Myocyte (in vitro differentiated cells): ENCODE measurements at regions not wholly inside any gene's neighbourhood (a gene's known extent, or its start where the extent isn't known, plus 50 kb on each side); places are given as distances from the start of the nearest gene placed in this dataset.

Source experiments
- DNase-seq: peaks from one replicate; pipeline ENCODE4 v3.0.0-alpha.2; 2012; ENCODE audit warnings: low read depth

- DNase-seq, result no peak
Observed at GRCh38 chr16:63752347-63752746, 1369.5 kb downstream of the CDH11 start.

DNA sequence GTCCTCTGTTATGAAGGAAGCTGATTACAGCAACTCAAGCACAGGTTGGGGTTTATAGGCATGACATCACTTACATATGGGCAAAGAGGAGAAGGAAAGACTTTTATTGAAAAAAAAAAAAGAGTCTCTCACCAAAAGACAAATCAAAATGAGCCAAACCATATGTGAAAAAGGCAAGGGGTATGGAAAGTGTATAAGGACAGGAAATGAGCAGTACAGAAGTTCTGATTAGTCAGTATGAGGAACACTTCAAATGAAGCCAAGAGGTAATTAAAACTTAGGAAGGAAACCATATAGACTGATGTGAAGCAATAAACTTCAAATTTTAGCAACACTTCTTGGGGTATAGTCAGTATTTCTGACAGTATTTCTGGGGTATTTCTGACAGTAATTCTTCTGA is 1372.6 kb downstream of the CDH11 start:
- no peak for DNase-seq

GRCh38 chr16:63745456-63745855 is 1376.4 kb downstream of the CDH11 start:
- no peak for DNase-seq

DNA sequence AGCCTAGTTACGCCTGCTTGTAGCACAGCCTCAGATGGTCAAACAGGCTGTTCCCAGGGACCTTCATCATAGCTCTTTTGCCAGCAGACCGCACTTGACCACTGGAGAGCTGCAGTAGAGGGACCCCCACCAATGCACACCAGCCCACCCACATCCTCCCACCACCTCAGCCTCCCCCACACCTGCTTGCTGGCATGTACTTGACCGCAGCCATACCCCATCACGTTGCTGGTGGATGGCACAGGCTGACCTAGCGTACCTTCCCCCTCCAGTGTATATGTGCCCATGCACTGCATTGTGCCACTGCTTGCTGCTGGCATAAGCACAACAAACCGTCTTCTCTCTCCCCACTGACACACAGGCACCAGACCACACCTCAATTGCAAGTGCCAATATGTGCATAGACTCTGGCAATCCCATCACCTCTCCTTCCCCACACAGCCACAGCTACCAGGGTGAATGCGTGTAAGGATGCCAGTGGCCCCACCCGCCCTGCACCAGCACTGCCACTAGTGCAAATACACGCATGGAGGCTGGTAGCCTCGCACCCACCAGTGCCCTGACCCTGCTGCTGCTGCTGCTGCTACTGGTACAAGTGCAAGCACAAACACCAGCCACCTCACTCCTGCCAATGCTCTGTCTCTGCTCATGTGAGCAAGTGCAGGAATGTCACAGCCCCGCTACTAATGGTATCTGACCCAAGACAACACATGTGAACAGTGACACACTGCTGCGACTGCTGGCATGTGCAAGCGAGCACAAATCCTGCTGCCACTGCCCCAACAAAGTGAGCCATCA is 1377.6 kb downstream of the CDH11 start:
- no peak for DNase-seq

- no peak for DNase-seq
Observed at GRCh38 chr16:63742150-63742549, 1379.7 kb downstream of the CDH11 start.

- no peak for DNase-seq
Observed at GRCh38 chr16:63737633-63738032, 1384.2 kb downstream of the CDH11 start.

DNA sequence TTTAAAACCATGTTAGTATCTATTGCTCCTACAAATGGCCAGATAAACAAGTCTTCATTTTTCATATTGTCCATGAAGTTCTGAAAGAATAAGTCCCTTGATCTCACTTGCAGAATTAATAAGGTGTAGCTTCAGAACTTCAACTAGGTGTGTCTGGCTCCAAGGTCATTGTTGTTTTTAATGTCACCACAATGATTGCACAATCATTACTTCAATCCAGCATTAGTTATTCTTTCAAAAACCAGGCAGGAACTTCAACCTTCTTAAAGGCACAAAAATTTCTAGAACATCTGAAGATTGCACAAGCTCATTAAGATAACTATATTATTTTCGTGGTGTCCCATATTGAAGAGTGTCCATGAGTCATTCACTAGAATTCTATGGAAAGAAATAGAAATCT is 1386.4 kb downstream of the CDH11 start:
- DNase-seq, result no peak

GRCh38 chr16:63720848-63721247 is 1401.0 kb downstream of the CDH11 start:
- DNase-seq, result no peak

DNA sequence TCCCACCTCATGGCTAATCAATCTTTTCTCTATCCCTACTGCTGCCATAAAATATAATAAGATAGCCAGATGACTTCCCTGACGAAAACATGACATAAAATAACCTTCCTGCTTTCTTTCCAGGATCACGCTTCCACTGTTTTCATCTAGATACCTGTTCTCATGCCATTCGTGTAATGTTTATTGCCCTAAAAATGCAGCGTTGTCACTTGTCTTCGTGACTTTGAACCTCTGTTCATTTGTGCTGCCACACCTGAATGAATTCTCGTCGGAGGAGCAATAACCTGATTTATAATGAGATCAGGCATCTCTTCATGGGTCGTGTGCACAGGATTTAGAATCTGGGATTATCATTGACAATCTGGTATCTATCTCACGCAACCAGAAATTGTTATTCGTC is 1401.9 kb downstream of the CDH11 start:
- DNase-seq, result no peak

DNA sequence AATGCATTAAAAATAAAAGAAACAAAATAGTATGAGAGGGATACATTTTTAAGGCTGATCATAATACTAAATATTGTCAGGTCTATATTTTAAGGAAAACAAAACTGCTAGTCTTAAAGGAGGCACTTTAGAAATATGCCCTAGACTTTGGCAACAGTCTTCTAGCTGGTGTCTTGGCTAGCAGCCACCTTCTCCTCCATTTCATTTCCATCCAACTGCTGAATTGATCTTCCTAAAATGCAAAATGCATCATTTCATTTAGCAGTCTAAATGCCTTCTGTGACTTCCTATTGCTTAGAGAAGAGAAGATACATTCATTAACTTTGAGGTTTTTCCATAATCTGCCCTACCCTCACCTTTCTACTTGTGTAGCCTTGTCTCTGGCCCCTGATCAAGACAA is 1404.1 kb downstream of the CDH11 start:
- DNase-seq, result no peak

- DNase-seq, result no peak
Observed at GRCh38 chr16:63714876-63715275, 1407.0 kb downstream of the CDH11 start.

GRCh38 chr16:63712725-63713124 is 1409.1 kb downstream of the CDH11 start:
- DNase-seq, result no peak

GRCh38 chr16:63703612-63704011 is 1418.3 kb downstream of the CDH11 start:
- no peak for DNase-seq

- no peak for DNase-seq
Observed at GRCh38 chr16:63702981-63703590, 1418.8 kb downstream of the CDH11 start.

GRCh38 chr16:63697736-63698135 is 1424.1 kb downstream of the CDH11 start:
- DNase-seq, result no peak

DNA sequence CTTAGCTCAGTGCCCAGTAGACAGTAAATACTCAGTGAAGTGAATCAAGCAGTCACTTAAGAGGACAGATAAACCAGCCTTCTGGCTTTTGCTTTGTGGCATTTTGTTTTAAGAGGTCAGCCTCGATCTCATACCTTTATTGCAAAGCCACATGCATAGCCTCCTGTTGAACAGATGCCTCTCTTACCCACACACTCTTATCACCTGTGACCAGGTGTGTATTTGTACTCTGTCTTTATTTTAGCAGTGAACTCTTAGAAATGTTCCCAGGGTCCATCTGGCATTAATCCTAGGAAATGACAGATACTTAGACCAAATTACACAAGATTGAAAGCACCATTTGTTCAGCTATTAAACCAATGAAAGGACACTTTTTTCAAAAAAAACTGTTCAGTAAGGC is 1426.5 kb downstream of the CDH11 start:
- DNase-seq, result no peak

DNA sequence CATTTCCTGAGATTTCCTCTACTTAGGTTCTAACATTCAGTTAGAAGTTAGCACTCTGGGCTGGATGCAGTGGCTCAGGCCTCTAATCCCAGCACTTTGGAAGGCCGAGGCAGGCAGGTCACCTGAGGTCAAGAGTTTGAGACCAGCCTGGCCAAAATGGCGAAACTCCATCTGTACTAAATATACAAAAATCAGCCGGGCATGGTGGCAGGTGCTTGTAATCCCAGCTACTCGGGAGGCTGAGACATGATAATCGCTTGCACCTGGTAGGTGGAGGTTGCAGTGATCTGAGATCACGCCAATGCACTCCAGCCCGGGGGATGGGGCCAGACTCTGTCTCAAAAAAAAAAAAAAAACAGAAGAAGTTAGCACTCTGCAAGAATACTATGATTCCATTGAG is 1430.9 kb downstream of the CDH11 start:
- DNase-seq, result no peak

- DNase-seq, result no peak
Observed at GRCh38 chr16:63690267-63690666, 1431.6 kb downstream of the CDH11 start.

- no peak for DNase-seq
Observed at GRCh38 chr16:63689068-63689467, 1432.8 kb downstream of the CDH11 start.

DNA sequence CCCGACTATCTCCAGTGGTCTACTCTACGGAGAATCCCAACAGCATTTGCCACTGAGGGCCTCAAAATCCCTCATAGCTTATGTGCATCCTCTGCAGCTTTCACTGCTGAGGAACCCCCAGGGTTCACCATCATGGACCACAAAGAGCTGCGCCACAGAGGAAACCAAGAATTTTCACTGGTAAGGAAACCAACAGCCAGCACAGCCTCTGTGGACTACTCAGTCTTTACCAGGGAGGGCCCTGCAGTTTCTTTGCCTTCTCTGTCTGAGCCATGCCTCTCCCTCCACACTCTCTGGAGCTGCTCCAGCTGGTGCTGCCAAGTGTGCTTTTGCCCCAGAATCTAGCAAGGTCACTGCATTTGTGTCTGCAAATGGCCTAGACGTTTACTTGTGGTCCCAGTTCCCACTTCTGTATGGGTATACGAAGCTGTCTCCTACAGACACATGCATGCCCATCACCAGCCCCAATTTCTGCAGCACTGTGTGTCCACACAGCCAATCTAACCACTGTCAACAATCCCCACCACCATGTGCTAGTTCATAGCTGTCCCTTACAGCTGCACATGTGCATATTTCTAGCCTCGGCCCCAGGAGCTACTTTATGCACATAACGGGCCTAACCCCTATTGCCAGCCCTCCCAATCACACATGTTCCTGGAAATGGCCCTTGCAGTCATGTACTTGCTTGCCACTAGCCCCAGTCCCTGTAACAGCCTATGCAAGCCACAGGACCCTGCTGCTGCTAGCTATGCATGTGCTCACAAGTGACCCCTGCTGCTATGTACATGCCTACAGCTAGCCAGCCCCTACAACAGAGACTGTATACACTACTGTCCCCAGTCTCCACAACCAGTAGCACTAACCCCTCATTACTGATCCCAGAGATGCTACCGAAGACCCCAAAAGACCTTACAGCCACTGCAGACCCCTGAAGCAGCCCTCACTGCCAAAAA is 1437.4 kb downstream of the CDH11 start:
- DNase-seq, result no peak

DNA sequence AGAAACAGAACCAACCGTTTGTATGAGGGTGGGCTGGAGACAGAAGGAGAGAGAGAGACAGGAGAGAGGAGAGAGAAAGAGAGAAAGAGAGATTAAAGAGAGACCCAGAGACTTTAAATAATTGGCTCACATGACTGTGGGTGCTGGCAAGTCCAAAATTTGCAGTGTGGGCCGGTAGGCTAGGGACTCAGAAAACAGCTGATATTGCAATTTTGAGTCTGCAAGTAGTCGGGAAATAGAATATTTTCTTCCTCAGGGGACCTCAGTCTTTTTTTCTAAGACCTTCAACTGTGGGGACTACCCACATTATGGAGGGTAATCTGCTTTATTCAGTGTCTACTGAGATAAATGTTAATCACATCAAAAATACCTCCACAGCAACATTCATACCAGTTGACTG is 1439.0 kb downstream of the CDH11 start:
- no peak for DNase-seq

GRCh38 chr16:63672493-63672892 is 1449.4 kb downstream of the CDH11 start:
- no peak for DNase-seq
